ENCODE measurements at regions not wholly inside any gene's neighbourhood (a gene's known extent, or its start where the extent isn't known, plus 50 kb on each side); places are given as distances from the start of the nearest gene placed in this dataset.

DNA sequence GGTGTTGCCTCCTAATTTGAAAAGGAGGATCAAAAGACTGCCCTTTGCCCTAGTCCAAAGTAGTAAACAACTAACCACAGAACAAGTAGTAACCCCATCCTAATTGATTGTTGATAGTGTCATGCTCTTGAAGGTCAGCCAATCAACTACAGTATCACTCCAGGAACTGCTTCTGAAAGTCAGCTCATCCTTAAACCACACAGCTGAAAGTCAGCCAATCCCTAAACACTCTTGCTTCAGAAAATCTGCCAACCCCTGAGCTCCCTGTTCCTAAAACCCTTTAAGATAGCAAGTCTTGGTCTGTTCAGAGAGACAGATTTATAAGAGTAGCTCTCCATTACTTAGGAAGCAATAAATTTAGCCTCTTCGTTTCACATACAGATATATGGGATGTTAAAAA is 51.6 kb upstream of the CPO start:
- no peak for TF ChIP-seq POLR2A (IDR thresholded peaks at IDR 0.05)
- TF ChIP-seq, protein P1, sequence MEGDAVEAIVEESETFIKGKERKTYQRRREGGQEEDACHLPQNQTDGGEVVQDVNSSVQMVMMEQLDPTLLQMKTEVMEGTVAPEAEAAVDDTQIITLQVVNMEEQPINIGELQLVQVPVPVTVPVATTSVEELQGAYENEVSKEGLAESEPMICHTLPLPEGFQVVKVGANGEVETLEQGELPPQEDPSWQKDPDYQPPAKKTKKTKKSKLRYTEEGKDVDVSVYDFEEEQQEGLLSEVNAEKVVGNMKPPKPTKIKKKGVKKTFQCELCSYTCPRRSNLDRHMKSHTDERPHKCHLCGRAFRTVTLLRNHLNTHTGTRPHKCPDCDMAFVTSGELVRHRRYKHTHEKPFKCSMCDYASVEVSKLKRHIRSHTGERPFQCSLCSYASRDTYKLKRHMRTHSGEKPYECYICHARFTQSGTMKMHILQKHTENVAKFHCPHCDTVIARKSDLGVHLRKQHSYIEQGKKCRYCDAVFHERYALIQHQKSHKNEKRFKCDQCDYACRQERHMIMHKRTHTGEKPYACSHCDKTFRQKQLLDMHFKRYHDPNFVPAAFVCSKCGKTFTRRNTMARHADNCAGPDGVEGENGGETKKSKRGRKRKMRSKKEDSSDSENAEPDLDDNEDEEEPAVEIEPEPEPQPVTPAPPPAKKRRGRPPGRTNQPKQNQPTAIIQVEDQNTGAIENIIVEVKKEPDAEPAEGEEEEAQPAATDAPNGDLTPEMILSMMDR (IDR thresholded peaks at IDR 0.05) = no peak

Measured in body of pancreas (tissue), 4 donors.